ENCODE measurements at regions not wholly inside any gene's neighbourhood (a gene's known extent, or its start where the extent isn't known, plus 50 kb on each side); places are given as distances from the start of the nearest gene placed in this dataset.
"Not testable (repeated sequence)": the region's sequence is repeated elsewhere in the genome, so short reads cannot be mapped to it uniquely, and the experiment has no call there.

DNA sequence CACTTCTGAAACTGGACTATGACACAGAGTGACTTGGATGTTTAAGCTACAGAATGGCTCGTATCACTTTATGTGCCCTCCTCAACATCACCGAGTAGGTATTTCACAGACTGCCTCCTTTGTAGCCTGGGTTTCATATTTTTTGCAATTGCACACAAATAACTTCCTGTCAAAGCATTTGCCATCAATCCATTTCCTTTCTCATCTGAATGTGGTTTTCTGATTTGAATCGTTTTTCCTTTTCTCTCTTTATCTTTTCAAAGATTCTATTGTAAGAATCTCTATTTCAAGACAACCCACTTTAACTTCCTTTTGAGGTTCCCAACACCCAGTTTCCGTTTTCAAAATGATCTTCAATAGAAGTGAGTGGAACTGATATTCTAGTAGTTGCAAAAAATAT is 563.8 kb upstream of the ARRDC3 start:
- no peak for DNase-seq (ENCODE audit: low spot score)

DNA sequence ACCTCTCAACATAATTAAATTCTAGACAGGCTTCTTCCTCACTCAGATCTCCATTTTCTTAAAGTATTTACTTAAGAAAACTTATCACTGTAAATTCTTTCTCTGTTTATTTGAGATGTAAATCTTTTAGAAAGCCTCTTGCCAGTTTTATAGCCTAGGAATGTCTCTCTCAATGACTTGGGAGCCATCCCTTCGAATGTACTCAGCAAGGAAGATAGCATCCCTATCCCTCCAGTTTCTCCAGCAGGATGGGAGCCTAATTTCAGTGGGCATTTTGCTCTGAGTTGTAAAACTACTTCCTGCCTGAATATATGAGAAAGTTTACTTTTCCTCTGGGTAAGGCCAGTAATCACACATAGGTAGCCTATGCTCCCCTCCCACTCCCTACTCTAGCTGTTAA is 558.5 kb upstream of the ARRDC3 start:
- no peak for DNase-seq (ENCODE audit: low spot score)

DNA sequence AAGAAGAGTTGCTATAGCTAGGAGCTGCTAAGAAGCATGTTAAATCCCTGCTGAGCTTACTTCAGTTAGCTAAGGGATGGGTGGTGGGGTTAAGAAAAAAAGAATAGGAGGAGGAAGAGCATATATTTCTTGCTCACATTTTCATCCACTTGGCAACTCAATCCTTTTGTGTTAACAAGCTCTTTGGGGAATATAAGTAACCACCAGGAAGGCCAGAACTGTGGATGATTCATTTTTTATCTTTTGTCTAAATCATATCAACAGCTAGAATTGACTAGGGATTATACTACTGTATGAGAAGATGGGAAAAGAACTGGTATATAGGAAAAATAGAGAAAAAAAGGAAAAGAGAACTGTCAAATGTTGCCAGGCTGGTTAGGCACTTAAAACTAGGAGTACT is 555.3 kb upstream of the ARRDC3 start:
- DNase-seq (ENCODE audit: low spot score) = no peak

GRCh38 chr5:91937121-91937520 is 554.0 kb upstream of the ARRDC3 start:
- no peak for DNase-seq (ENCODE audit: low spot score)

GRCh38 chr5:91929522-91929817 is 546.4 kb upstream of the ARRDC3 start:
- no peak for DNase-seq (ENCODE audit: low spot score)

DNA sequence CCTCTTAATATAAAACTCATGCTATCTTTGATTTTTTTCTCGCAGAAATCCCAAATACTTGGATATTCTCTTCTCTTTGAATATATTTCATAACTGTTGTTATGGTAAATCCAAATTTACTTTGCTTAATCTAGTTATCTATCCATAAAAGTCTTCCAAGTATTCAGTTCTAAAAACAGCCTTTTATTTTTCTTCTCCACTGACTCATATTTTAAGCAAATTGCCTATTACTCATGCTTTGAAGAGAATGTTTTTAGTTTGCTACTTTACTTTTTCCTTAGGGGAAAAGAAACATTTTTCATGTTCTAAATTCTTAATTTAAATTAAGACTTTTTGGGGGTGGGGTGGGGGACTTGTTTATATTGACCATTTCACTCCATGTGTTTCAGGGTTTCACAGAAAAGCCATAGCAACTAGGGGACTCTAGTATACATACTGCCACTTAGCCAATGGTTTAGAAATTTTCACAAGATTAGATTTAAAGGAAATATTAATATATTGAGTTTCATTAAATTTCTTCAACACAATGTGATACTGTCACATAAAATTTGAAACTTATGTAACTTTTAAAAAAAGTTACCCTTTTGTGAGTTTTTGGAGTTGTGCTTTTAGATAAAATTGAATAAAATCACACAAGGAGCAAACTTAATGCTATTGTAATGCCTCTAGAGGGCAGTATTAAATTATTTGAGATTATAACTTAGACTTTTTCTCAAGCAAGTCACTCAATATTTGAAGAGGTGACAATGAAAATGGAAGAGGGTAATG is 545.8 kb upstream of the ARRDC3 start:
- DNase-seq (ENCODE audit: low spot score) = peak; percentile 32

DNA sequence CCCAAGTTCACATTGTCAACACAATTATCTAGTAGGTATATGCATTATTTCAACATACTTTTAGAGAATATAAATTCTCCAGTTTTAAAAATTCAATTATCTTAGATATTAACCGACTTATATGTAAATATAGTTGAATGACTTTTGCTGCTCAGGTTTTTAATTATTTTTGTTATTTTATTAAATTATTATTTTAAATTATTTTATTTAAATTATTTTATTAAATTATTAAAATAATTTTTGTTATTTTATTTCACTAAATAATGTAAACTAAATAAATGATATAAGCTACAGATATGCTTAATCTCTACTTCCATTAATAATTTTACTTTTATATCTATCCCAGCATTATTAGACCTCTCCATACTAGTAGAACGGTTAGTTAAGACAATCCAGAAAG is 544.3 kb upstream of the ARRDC3 start:
- no peak for DNase-seq (ENCODE audit: low spot score)

DNA sequence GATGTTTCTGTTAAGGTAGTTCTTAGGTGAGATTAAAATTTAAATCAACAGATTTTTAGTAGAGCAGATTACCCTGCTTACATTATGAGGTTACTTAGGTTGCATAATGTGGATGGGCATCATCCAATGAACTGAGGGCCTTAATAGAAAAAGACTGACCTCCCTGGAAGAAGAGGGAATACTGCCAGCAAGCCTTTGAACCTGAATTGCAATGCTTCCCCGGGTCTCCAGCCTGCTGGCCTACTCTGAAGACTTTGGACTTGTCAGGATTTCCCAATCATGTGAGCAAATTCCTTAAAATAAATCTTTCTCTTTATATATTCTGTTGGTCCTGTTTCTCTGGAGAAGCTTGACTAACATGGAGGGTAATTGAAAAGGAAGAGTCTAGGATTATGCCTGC is 542.1 kb upstream of the ARRDC3 start:
- DNase-seq (ENCODE audit: low spot score) = no peak

DNA sequence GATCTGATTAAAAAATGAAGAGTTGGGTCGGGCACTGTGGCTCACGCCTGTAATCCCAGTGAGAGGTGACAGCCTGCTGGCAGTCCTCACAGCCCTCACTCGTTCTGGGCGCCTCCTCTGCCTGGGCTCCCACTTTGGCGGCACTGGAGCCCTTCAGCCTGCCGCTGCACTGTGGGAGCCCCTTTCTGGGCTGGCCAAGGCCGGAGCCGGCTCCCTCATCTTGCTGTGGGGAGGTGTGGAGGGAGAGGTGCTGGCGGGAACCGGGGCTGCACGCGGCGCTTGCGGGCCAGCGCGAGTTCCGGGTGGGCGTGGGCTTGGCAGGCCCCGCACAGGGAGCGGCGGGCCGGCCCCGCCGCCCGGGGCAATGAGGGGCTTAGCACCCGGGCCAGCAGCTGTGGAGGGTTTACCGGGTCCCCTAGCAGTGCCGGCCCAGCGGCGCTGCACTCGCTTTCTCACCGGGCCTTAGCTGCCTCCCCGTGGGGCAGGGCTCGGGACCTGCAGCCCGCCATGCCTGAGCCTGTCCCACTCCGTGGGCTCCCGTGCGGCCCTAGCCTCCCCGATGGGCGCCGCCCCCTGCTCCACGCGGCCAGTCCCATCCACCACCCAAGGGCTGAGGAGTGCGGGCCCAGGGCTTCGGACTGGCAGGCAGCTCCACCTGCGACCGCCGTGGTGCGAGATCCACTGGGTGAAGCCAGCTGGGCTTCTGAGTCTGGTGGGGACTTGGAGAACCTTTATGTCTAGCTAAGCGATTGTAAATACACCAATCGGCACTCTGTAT is 534.1 kb upstream of the ARRDC3 start:
- DNase-seq (ENCODE audit: low spot score) = not testable (repeated sequence)

DNA sequence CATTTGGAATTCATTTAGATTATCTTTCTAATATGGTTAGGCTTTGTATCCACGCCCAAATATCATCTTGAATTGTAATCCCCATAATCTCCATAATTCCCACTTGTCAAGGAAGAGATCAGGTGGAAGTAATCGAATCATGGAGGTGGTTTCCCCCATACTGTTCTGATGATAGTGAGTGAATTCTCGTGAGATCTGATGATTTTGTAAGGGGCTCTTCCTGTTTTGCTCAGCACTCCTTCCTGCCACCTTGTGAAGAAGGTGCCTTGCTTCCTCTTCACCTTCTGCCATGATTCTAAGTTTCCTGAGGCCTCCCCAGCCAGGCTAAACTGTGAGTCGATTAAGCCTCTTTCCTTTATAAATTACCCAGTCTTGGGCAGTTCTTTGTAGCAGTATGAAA is 527.5 kb upstream of the ARRDC3 start:
- no peak for DNase-seq (ENCODE audit: low spot score)

DNA sequence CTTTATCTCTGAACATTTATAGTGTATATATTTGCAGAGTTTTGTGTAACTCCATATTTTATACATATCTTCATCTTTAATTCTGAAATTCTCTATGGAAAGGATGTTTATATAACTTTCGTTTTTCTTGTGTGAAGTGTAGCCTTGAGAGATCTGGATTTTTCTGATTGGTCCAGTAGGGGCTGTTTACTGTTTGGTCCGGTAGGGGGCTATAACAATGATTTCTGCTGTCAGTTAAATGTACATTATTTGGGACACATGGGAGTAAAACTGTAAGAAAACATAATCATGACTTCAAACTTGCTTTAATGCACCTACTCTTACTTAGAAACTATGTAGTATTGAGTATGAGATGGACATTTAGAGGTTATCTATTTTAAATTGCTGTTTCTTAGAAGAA is 527.1 kb upstream of the ARRDC3 start:
- no peak for DNase-seq (ENCODE audit: low spot score)

DNA sequence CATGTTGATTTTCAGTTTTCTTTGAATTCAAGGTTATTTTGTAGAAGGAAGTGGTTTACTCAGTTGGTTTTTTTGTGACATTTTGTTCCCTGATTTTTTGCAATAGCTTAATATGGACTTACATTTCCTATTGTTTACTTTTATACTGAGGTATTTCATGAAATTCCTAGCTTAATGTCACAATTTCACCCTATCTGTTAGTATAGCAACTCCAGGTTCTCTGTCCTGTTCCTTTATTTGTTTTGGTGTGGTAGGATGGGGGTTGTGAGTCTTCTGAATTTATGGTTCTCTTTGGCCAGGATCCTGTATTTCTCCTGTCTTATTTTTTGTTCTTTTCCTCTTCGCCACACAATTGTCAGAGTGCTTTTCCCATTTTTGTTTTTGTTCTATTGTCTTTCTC is 523.4 kb upstream of the ARRDC3 start:
- no peak for DNase-seq (ENCODE audit: low spot score)

GRCh38 chr5:91906027-91906426 is 522.9 kb upstream of the ARRDC3 start:
- DNase-seq (ENCODE audit: low spot score) = no peak

- DNase-seq (ENCODE audit: low spot score) = no peak
Measured at GRCh38 chr5:91898898-91899297, 515.8 kb upstream of the ARRDC3 start.

DNA sequence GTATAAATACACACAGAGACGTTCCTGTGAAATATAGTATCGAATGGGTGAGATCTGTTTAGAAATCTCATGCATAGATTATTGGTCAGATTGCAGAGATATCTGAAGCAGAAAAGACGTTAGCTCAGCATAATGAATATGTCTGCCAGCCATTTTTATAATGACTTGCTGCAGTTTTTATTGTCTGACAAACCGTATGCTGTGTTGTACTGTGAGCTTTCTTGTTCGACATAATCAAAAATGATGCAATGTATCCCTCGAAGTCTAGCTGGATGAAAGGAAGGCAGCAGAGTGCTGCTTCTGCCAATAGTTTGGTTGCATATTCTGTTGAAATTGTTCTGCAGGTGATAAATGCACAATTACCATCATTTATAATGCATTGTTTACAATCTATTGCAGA is 514.9 kb upstream of the ARRDC3 start:
- no peak for DNase-seq (ENCODE audit: low spot score)

DNA sequence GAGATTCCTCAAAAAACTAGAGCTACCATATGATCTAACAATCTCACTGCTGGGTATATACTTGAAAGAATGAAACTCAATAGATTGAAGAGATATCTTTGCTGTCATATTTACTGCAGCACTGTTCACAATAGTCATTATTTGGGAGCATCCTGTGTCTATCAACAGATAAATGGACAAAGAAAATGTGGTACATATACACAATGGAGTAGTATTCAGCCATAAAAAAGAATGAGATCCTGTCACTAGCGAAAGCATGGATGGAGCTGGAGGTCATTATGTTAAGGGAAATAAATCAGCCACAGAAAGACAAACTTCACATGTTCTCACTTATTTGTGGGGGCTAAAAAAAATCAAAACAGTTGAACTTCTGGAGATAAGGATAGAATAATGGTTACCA is 505.7 kb upstream of the ARRDC3 start:
- no peak for DNase-seq (ENCODE audit: low spot score)

GRCh38 chr5:91885291-91886265 is 502.5 kb upstream of the ARRDC3 start:
- DNase-seq (ENCODE audit: low spot score) = no peak

DNA sequence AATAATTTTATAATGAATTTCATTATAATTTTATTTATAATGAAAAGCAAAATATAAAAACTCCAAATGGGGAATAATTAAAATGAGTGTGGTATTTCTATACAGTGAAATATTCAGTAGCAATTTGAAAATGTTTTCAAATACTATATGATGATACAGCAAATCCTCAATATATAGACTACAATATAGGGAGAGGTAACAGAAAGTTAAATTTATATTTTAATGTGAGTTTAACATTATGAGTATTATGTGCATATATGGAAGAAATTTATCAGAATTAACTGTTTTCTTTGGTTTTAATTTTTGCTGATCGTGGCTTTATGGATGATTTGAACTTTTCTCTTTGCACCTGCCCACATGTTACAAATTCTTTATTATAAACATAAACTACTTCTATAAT is 500.9 kb upstream of the ARRDC3 start:
- no peak for DNase-seq (ENCODE audit: low spot score)

GRCh38 chr5:91875196-91875779 is 492.2 kb upstream of the ARRDC3 start:
- DNase-seq (ENCODE audit: low spot score) = no peak

DNA sequence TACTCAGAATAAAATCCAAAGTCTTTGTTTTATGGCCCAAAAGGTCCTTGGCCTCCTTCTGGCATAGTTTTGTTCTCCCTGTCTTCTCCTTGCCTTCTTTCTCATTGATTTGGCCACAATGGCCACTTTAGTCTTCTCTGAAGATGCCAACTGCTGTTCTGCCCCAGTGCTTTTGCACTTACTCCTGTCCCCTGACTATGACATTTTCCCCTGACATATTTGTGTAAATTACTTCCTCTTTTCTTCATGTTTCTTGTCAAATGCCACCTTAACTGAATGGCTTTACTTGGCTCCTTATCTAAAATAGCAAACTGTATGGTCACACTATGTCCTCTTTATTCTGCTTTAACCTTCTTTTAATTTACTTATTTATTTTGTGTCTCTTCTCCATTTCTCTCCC is 484.7 kb upstream of the ARRDC3 start:
- DNase-seq (ENCODE audit: low spot score) = no peak

- no peak for DNase-seq (ENCODE audit: low spot score)
Measured at GRCh38 chr5:91865915-91866314, 482.8 kb upstream of the ARRDC3 start.

DNA sequence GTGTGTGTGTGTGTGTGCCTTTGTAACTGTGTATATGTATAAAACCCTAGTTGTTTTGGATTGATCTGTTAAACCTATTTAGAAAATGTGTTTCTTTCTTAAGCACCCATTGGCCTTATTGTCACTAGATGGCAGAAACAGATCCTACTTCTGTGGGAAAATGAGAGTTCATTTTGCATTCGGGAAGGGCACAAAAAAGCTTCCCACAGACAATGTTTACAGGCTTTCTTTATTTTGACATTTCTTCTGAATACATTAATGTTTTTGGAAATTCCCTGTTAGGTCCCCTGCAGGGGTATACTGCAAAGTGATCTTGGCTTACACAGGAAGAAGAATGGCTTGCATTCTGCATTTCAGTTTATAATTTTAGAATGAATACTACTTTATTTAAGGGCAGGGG is 481.8 kb upstream of the ARRDC3 start:
- DNase-seq (ENCODE audit: low spot score) = no peak
